Stomach (tissue), 4 donors: ENCODE measurements at regions not wholly inside any gene's neighbourhood (a gene's known extent, or its start where the extent isn't known, plus 50 kb on each side); places are given as distances from the start of the nearest gene placed in this dataset.

ENCODE experiments used
- POLR2A ChIP-seq, 4 donors: fragments of 450-650 bp; IDR thresholded peaks; one replicate each; pipeline ENCODE4 v1.6.1; 2016; ENCODE audit warnings: antibody characterized with exemption in 4 of 4, control low read depth in 2 of 4, mild to moderate bottlenecking in 1 of 4, moderate library complexity in 1 of 4
- POLR2AphosphoS5 ChIP-seq, 3 donors: sonication (generic); formaldehyde crosslinking; IDR thresholded peaks; one replicate each; pipeline ENCODE4 v1.6.1; 2016; ENCODE audit warnings: antibody characterized with exemption in 3 of 3
- TF ChIP-seq, protein P1 (sequence below), 7 experiments: fragments of 450-650 bp in 4 of 7; fragments of 200-600 bp in 3 of 7; sonication (generic) in 3 of 7; IDR thresholded peaks; one replicate each; pipeline ENCODE4 v1.5.1; 2016 to 2019; ENCODE audit warnings: antibody characterized with exemption in 7 of 7, control low read depth in 2 of 7, mild to moderate bottlenecking in 1 of 7

DNA sequence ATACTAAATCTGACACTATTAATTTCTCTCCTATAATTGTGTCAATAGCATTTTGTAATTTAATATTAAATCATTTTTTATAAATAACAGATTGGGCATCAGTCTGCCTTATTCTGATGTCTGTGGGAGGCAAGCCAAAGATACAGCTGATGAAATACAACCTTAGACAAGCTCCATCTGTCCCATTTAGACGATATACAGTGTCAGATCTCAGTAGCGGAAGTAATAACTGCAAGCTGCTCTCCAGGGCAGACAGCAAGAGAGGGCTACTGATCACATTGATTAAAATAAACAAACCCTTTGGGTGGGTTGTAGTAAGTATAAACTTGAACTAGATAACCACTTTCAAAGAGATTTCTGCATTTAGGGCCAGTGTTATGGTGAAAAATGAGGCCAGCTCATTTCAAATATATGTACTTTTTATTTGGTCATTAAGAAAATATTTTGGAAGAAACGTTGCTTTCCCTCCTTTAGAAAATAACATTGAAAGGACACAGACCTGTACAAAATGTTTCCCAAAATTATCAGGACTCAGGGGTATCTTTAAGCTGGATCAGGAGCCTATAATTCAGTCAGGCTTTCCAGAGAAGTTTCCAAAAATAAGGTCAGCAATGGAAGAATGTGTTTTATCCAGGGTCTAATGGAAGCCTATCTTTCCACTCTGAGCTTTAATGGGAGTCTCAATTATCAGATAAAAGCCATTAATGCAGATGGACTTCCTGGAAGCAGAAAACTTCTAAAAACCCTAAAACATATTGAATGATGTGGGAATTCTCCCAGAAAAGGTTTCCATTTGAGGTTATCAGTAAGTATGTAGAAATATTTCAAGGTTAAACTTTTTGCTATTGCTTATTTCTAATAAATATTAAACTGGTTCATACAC, 1028.8 kb upstream of the IGFBP7 start:
- TF ChIP-seq, protein P1, sequence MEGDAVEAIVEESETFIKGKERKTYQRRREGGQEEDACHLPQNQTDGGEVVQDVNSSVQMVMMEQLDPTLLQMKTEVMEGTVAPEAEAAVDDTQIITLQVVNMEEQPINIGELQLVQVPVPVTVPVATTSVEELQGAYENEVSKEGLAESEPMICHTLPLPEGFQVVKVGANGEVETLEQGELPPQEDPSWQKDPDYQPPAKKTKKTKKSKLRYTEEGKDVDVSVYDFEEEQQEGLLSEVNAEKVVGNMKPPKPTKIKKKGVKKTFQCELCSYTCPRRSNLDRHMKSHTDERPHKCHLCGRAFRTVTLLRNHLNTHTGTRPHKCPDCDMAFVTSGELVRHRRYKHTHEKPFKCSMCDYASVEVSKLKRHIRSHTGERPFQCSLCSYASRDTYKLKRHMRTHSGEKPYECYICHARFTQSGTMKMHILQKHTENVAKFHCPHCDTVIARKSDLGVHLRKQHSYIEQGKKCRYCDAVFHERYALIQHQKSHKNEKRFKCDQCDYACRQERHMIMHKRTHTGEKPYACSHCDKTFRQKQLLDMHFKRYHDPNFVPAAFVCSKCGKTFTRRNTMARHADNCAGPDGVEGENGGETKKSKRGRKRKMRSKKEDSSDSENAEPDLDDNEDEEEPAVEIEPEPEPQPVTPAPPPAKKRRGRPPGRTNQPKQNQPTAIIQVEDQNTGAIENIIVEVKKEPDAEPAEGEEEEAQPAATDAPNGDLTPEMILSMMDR (IDR thresholded peaks at IDR 0.05): no peak
- no peak for TF ChIP-seq POLR2A (IDR thresholded peaks at IDR 0.05)
- no peak for TF ChIP-seq POLR2AphosphoS5 (IDR thresholded peaks at IDR 0.05)
